HEK293T (cell line): ENCODE measurements at regions not wholly inside any gene's neighbourhood (a gene's known extent, or its start where the extent isn't known, plus 50 kb on each side); places are given as distances from the start of the nearest gene placed in this dataset.

ENCODE experiments used
- ARNT ChIP-seq: fragments of 450-650 bp; IDR thresholded peaks from 2 replicates; pipeline ENCODE4 v1.6.1; 2017; ENCODE audit warnings: mild to moderate bottlenecking
- BHLHE40 ChIP-seq: fragments of 450-650 bp; IDR thresholded peaks from 2 replicates; pipeline ENCODE4 v1.6.1; 2016; ENCODE audit warnings: mild to moderate bottlenecking, moderate library complexity, borderline replicate concordance
- CTBP1 ChIP-seq: fragments of 450-650 bp; IDR thresholded peaks from 2 replicates; pipeline ENCODE4 v1.6.1; 2016; ENCODE audit warnings: borderline replicate concordance
- ELF4 ChIP-seq: fragments of 450-650 bp; IDR thresholded peaks from 2 replicates; pipeline ENCODE4 v1.6.1; 2017; ENCODE audit warnings: antibody characterized with exemption
- FOXA1 ChIP-seq: fragments of 450-650 bp; IDR thresholded peaks from 2 replicates; pipeline ENCODE4 v1.6.1; 2016; ENCODE audit warnings: mild to moderate bottlenecking
- FOXK2 ChIP-seq: fragments of 450-650 bp; IDR thresholded peaks from 2 replicates; pipeline ENCODE4 v1.6.1; 2016; ENCODE audit warnings: mild to moderate bottlenecking
- FOXM1 ChIP-seq: fragments of 450-650 bp; IDR thresholded peaks from 2 replicates; pipeline ENCODE4 v1.6.1; 2017; ENCODE audit warnings: mild to moderate bottlenecking, borderline replicate concordance
- NFRKB ChIP-seq: fragments of 450-650 bp; IDR thresholded peaks from 2 replicates; pipeline ENCODE4 v1.6.1; 2016; ENCODE audit warnings: mild to moderate bottlenecking, moderate library complexity
- SP1 ChIP-seq: fragments of 450-650 bp; IDR thresholded peaks from 2 replicates; pipeline ENCODE4 v1.6.1; 2017
- SUZ12 ChIP-seq: fragments of 450-650 bp; IDR thresholded peaks from 2 replicates; pipeline ENCODE4 v1.6.1; 2016; ENCODE audit warnings: mild to moderate bottlenecking
- TARDBP ChIP-seq: fragments of 450-650 bp; IDR thresholded peaks from 2 replicates; pipeline ENCODE4 v1.6.1; 2016
- ZNF384 ChIP-seq: fragments of 450-650 bp; IDR thresholded peaks from 2 replicates; pipeline ENCODE4 v1.6.1; 2016

DNA sequence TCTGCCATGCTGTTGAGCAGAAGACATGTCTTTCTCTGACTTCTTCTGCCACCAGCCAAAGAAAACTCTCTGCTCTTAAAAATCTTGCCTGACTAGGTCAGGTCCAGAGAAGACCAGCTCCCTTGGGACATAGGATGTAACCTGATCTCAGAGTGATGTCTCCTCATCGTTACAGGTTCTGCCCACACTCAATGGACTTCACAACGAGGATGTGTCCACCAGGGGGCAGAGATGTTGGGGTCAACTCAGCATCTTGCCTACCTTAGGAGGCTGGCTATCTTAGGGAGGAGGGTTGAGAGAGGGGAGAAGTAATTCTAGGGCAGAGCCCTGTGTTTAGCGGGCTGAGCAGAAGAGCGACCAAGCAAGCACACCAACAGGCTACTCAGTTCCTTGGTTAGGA, 207.6 kb upstream of the CDH4 start:
- TF ChIP-seq BHLHE40 (no peak), ARNT (no peak), SP1 (no peak), FOXK2 (no peak), SUZ12 (no peak), ELF4 (no peak), TARDBP (no peak), ZNF384 (no peak), FOXM1 (no peak), FOXA1 (no peak), CTBP1 (no peak), NFRKB (no peak)
